ENCODE measurements at regions not wholly inside any gene's neighbourhood (a gene's known extent, or its start where the extent isn't known, plus 50 kb on each side); places are given as distances from the start of the nearest gene placed in this dataset.

GRCh38 chr3:5618170-5618569 is 430.7 kb downstream of the EDEM1 start:
- DNase-seq (ENCODE audit: low read depth): no peak

- DNase-seq (ENCODE audit: low read depth): no peak
Observed at GRCh38 chr3:5630406-5630805, 442.9 kb downstream of the EDEM1 start.

- DNase-seq (ENCODE audit: low read depth): no peak
Observed at GRCh38 chr3:5633960-5634359, 446.5 kb downstream of the EDEM1 start.

- no peak for DNase-seq (ENCODE audit: low read depth)
Observed at GRCh38 chr3:5634411-5634810, 446.9 kb downstream of the EDEM1 start.

GRCh38 chr3:5635746-5636145 is 448.2 kb downstream of the EDEM1 start:
- DNase-seq (ENCODE audit: low read depth): no peak

- DNase-seq (ENCODE audit: low read depth): no peak
Observed at GRCh38 chr3:5638550-5638949, 451.0 kb downstream of the EDEM1 start.

- no peak for DNase-seq (ENCODE audit: low read depth)
Observed at GRCh38 chr3:5644773-5645670, 457.5 kb downstream of the EDEM1 start.

GRCh38 chr3:5645692-5646410 is 458.3 kb downstream of the EDEM1 start:
- no peak for DNase-seq (ENCODE audit: low read depth)

GRCh38 chr3:5650303-5650702 is 462.8 kb downstream of the EDEM1 start:
- no peak for DNase-seq (ENCODE audit: low read depth)

- no peak for DNase-seq (ENCODE audit: low read depth)
Observed at GRCh38 chr3:5651351-5651750, 463.8 kb downstream of the EDEM1 start.

GRCh38 chr3:5653426-5654143 is 466.1 kb downstream of the EDEM1 start:
- DNase-seq (ENCODE audit: low read depth): no peak

GRCh38 chr3:5657106-5657505 is 469.6 kb downstream of the EDEM1 start:
- no peak for DNase-seq (ENCODE audit: low read depth)

GRCh38 chr3:5663601-5664000 is 476.1 kb downstream of the EDEM1 start:
- no peak for DNase-seq (ENCODE audit: low read depth)

GRCh38 chr3:5666455-5666854 is 478.9 kb downstream of the EDEM1 start:
- no peak for DNase-seq (ENCODE audit: low read depth)

GRCh38 chr3:5673521-5673920 is 486.0 kb downstream of the EDEM1 start:
- DNase-seq (ENCODE audit: low read depth): no peak

GRCh38 chr3:5675319-5675718 is 487.8 kb downstream of the EDEM1 start:
- DNase-seq (ENCODE audit: low read depth): no peak

- no peak for DNase-seq (ENCODE audit: low read depth)
Observed at GRCh38 chr3:5677555-5677954, 490.0 kb downstream of the EDEM1 start.

- DNase-seq (ENCODE audit: low read depth): no peak
Observed at GRCh38 chr3:5678248-5678647, 490.7 kb downstream of the EDEM1 start.

GRCh38 chr3:5678844-5679243 is 491.3 kb downstream of the EDEM1 start:
- no peak for DNase-seq (ENCODE audit: low read depth)

- no peak for DNase-seq (ENCODE audit: low read depth)
Observed at GRCh38 chr3:5687230-5687629, 499.7 kb downstream of the EDEM1 start.

- no peak for DNase-seq (ENCODE audit: low read depth)
Observed at GRCh38 chr3:5690490-5690889, 503.0 kb downstream of the EDEM1 start.

- no peak for DNase-seq (ENCODE audit: low read depth)
Observed at GRCh38 chr3:5690904-5691532, 503.5 kb downstream of the EDEM1 start.

Measured in non-pigmented ciliary epithelial cell (primary cell).